ENCODE measurements at regions not wholly inside any gene's neighbourhood (a gene's known extent, or its start where the extent isn't known, plus 50 kb on each side); places are given as distances from the start of the nearest gene placed in this dataset.

GRCh38 chrX:16310326-16310725 is 143.0 kb downstream of the MAGEB17 start:
- intact Hi-C loops (cut with micrococcal nuclease) (no loop called here), in situ Hi-C loops (cut with MboI) (no loop called here)
- Histone ChIP-seq H3K9me1 (ENCODE audit: control insufficient read depth, insufficient read depth, low read length) (no peaks in the 10 kb centered on the region), H3K9ac (ENCODE audit: insufficient read depth in 1 of 2, low read depth in 2 of 2, low read length in 2 of 2) (no peak overlapping the region), H2AFZ (ENCODE audit: low read depth, low read length) (no peak overlapping the region), H3K4me3 (no peak overlapping the region), H3K79me2 (ENCODE audit: control insufficient read depth, insufficient read depth, low read length) (no peaks in the 10 kb centered on the region), H3K4me1 (replicated peaks in 1 of 2; ENCODE audit: control insufficient read depth in 2 of 2, insufficient read depth in 2 of 2, low read length in 2 of 2) (no peaks in the 10 kb centered on the region), H3K27me3 (ENCODE audit: control insufficient read depth in 2 of 2, insufficient read depth in 2 of 2, low read length in 2 of 2) (no peaks in the 10 kb centered on the region), H3K27ac (ENCODE audit: extremely low read depth, low read depth, low read length) (no peak overlapping the region), H3K36me3 (ENCODE audit: control insufficient read depth, insufficient read depth, low read length) (no peaks in the 10 kb centered on the region), H4K20me1 (replicated peaks; ENCODE audit: control insufficient read depth, insufficient read depth, low read length) (no peaks in the 10 kb centered on the region), H3K4me2 (ENCODE audit: insufficient read depth, low read length) (no peak overlapping the region), H3K9me3 (replicated peaks; ENCODE audit: control insufficient read depth, insufficient read depth, low read depth, low read length) (no peaks in the 10 kb centered on the region)
- ATAC-seq, result no peak
- ChIA-PET CTCF (ENCODE audit: low intra/inter-chr PET ratio) (no interaction called here), POLR2A (no interaction called here)
- DNase-seq (ENCODE audit: extremely low read depth in 1 of 4, low spot score in 3 of 4), result no peak
- 0% methylated on average over 1 of the region's 1 CpG for WGBS (ENCODE audit: insufficient coverage, low coverage, missing lambda C conversion rate)
- FAIRE-seq, result no peak
- TF ChIP-seq ZNF263 (CRISPR knock-in tag; IDR thresholded peaks at IDR 0.05; ENCODE audit: borderline replicate concordance) (no peak), ZKSCAN3 (CRISPR knock-in tag; IDR thresholded peaks at IDR 0.05) (no peak), ZFX (CRISPR knock-in tag; IDR thresholded peaks at IDR 0.05) (no peak), PCBP2 (IDR thresholded peaks at IDR 0.05; ENCODE audit: low read depth, low read length, poor library complexity, severe bottlenecking) (no peak), RFX1 (IDR thresholded peaks at IDR 0.05) (no peak)
- BruUV-seq (replicated peaks), result no TSS peak

GRCh38 chrX:16311671-16312070 is 144.4 kb downstream of the MAGEB17 start:
- no peak for ATAC-seq
- ChIA-PET POLR2A (no interaction called here), CTCF (ENCODE audit: low intra/inter-chr PET ratio) (no interaction called here)
- DNase-seq (ENCODE audit: extremely low read depth in 1 of 4, low spot score in 3 of 4), result no peak
- Histone ChIP-seq H4K20me1 (replicated peaks; ENCODE audit: control insufficient read depth, insufficient read depth, low read length) (no peaks in the 10 kb centered on the region), H3K27ac (ENCODE audit: extremely low read depth, low read depth, low read length) (no peak overlapping the region), H3K36me3 (ENCODE audit: control insufficient read depth, insufficient read depth, low read length) (no peaks in the 10 kb centered on the region), H2AFZ (ENCODE audit: low read depth, low read length) (no peak overlapping the region), H3K4me1 (replicated peaks in 1 of 2; ENCODE audit: control insufficient read depth in 2 of 2, insufficient read depth in 2 of 2, low read length in 2 of 2) (no peaks in the 10 kb centered on the region), H3K4me2 (ENCODE audit: insufficient read depth, low read length) (no peak overlapping the region), H3K9ac (ENCODE audit: insufficient read depth in 1 of 2, low read depth in 2 of 2, low read length in 2 of 2) (no peak overlapping the region), H3K27me3 (ENCODE audit: control insufficient read depth in 2 of 2, insufficient read depth in 2 of 2, low read length in 2 of 2) (no peaks in the 10 kb centered on the region), H3K9me1 (ENCODE audit: control insufficient read depth, insufficient read depth, low read length) (no peaks in the 10 kb centered on the region), H3K4me3 (no peak overlapping the region), H3K79me2 (ENCODE audit: control insufficient read depth, insufficient read depth, low read length) (no peaks in the 10 kb centered on the region), H3K9me3 (replicated peaks; ENCODE audit: control insufficient read depth, insufficient read depth, low read depth, low read length) (no peaks in the 10 kb centered on the region)
- intact Hi-C loops (cut with micrococcal nuclease), result no loop called here
- no TSS peak for BruUV-seq (replicated peaks)
- no peak for FAIRE-seq
- in situ Hi-C loops (cut with MboI), result no loop called here
- WGBS (ENCODE audit: insufficient coverage, low coverage, missing lambda C conversion rate), result 0% methylated on average over 3 of the region's 4 CpGs
- TF ChIP-seq, protein P1, sequence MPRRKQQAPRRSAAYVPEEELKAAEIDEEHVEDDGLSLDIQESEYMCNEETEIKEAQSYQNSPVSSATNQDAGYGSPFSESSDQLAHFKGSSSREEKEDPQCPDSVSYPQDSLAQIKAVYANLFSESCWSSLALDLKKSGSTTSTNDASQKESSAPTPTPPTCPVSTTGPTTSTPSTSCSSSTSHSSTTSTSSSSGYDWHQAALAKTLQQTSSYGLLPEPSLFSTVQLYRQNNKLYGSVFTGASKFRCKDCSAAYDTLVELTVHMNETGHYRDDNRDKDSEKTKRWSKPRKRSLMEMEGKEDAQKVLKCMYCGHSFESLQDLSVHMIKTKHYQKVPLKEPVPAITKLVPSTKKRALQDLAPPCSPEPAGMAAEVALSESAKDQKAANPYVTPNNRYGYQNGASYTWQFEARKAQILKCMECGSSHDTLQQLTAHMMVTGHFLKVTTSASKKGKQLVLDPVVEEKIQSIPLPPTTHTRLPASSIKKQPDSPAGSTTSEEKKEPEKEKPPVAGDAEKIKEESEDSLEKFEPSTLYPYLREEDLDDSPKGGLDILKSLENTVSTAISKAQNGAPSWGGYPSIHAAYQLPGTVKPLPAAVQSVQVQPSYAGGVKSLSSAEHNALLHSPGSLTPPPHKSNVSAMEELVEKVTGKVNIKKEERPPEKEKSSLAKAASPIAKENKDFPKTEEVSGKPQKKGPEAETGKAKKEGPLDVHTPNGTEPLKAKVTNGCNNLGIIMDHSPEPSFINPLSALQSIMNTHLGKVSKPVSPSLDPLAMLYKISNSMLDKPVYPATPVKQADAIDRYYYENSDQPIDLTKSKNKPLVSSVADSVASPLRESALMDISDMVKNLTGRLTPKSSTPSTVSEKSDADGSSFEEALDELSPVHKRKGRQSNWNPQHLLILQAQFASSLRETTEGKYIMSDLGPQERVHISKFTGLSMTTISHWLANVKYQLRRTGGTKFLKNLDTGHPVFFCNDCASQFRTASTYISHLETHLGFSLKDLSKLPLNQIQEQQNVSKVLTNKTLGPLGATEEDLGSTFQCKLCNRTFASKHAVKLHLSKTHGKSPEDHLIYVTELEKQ (CRISPR knock-in tag; IDR thresholded peaks at IDR 0.05), result no peak
- TF ChIP-seq ZBTB7A (IDR thresholded peaks at IDR 0.05; ENCODE audit: borderline replicate concordance, control insufficient read depth, low read depth, low read length) (no peak), RFX7 (CRISPR knock-in tag; IDR thresholded peaks at IDR 0.05) (no peak), ZNF766 (CRISPR knock-in tag; conservative IDR thresholded peaks at IDR 0.05) (no peak), FOXM1 (IDR thresholded peaks at IDR 0.05; ENCODE audit: low read depth) (no peak), FOXM1 (CRISPR knock-in tag; IDR thresholded peaks at IDR 0.05; ENCODE audit: low read depth) (no peak), E2F3 (CRISPR knock-in tag; IDR thresholded peaks at IDR 0.05) (no peak), ELK1 (CRISPR knock-in tag; IDR thresholded peaks at IDR 0.05) (no peak)
